Central memory CD4-positive, alpha-beta T cell (primary cell): ENCODE measurements at regions not wholly inside any gene's neighbourhood (a gene's known extent, or its start where the extent isn't known, plus 50 kb on each side); places are given as distances from the start of the nearest gene placed in this dataset.

ENCODE experiments used
- DNase-seq: peaks from one replicate; pipeline ENCODE4 v3.0.0; 2022

GRCh38 chr13:75124415-75124814 is 357.6 kb downstream of the TBC1D4 start:
- no peak for DNase-seq

- DNase-seq = no peak
Measured at GRCh38 chr13:75123428-75123827, 358.5 kb downstream of the TBC1D4 start.

- DNase-seq = no peak
Measured at GRCh38 chr13:75120085-75120484, 361.9 kb downstream of the TBC1D4 start.

GRCh38 chr13:75115171-75115570 is 366.8 kb downstream of the TBC1D4 start:
- no peak for DNase-seq

GRCh38 chr13:75103976-75104375 is 378.0 kb downstream of the TBC1D4 start:
- no peak for DNase-seq

GRCh38 chr13:75102001-75102716 is 379.8 kb downstream of the TBC1D4 start:
- DNase-seq = no peak

GRCh38 chr13:75101348-75101747 is 380.6 kb downstream of the TBC1D4 start:
- no peak for DNase-seq

- DNase-seq = no peak
Measured at GRCh38 chr13:75092143-75092542, 389.8 kb downstream of the TBC1D4 start.

GRCh38 chr13:75091718-75092117 is 390.3 kb downstream of the TBC1D4 start:
- DNase-seq = no peak

GRCh38 chr13:75090872-75091615 is 390.9 kb downstream of the TBC1D4 start:
- DNase-seq = no peak

- DNase-seq = no peak
Measured at GRCh38 chr13:75088915-75089314, 393.1 kb downstream of the TBC1D4 start.

- no peak for DNase-seq
Measured at GRCh38 chr13:75079226-75079625, 402.7 kb downstream of the TBC1D4 start.

GRCh38 chr13:75076476-75076875 is 405.5 kb downstream of the TBC1D4 start:
- no peak for DNase-seq

- DNase-seq = no peak
Measured at GRCh38 chr13:75073786-75074185, 408.2 kb downstream of the TBC1D4 start.

GRCh38 chr13:75072891-75073290 is 409.1 kb downstream of the TBC1D4 start:
- no peak for DNase-seq

- DNase-seq = no peak
Measured at GRCh38 chr13:75072368-75072767, 409.6 kb downstream of the TBC1D4 start.

- DNase-seq = no peak
Measured at GRCh38 chr13:75071796-75072195, 410.2 kb downstream of the TBC1D4 start.

- no peak for DNase-seq
Measured at GRCh38 chr13:75071395-75071794, 410.6 kb downstream of the TBC1D4 start.

GRCh38 chr13:75061909-75062308 is 420.1 kb downstream of the TBC1D4 start:
- no peak for DNase-seq

- DNase-seq = no peak
Measured at GRCh38 chr13:75055296-75055695, 426.7 kb downstream of the TBC1D4 start.

GRCh38 chr13:75052616-75053015 is 429.4 kb downstream of the TBC1D4 start:
- no peak for DNase-seq

GRCh38 chr13:75050419-75051046 is 431.4 kb downstream of the TBC1D4 start:
- DNase-seq = no peak

- DNase-seq = no peak
Measured at GRCh38 chr13:75049735-75050335, 432.1 kb downstream of the TBC1D4 start.

GRCh38 chr13:75042807-75043206 is 439.2 kb downstream of the TBC1D4 start:
- DNase-seq = no peak
